Keratinocyte (primary cell): ENCODE measurements at regions not wholly inside any gene's neighbourhood (a gene's known extent, or its start where the extent isn't known, plus 50 kb on each side); places are given as distances from the start of the nearest gene placed in this dataset.

Experiments used
- EZH2 ChIP-seq: IDR thresholded peaks from one replicate; pipeline ENCODE4 v1.6.1; 2012; ENCODE audit warnings: inconsistent platforms, mild to moderate bottlenecking, low read length, moderate library complexity
- TF ChIP-seq, protein P1 (sequence below), 3 experiments: IDR thresholded peaks in 1 of 3; conservative IDR thresholded peaks in 1 of 3; optimal IDR thresholded peaks in 1 of 3; 2 replicates in 2 of 3; 3 replicates in 1 of 3; pipeline versions ENCODE3 to v1.5.1; 2011; ENCODE audit warnings: low read length in 3 of 3, mild to moderate bottlenecking in 3 of 3, moderate library complexity in 2 of 3, control low read depth in 1 of 3, inconsistent platforms in 1 of 3; ENCODE audit not compliant: insufficient read depth in 2 of 3; ENCODE audit errors: extremely low read depth in 1 of 3

DNA sequence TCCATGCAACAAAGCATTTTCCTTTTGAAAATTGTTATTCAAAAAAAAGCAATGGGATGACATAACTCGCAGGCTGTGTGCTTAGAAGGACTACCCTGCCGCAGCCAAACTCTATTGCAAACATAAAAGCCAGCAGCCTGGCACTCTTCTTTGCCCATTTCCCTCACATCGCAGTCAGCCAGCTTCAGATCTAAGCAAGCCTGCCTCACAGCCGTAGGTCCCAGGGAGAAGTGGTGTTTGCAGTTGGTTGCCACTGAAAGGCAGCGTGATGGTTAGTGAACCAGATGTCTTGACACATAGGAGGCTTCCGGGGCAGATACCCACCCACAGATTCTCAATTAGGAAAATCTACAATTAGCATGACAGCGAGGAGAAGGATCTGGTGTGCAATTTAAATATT lies 655.2 kb downstream of the RNF144A start:
- TF ChIP-seq, protein P1, sequence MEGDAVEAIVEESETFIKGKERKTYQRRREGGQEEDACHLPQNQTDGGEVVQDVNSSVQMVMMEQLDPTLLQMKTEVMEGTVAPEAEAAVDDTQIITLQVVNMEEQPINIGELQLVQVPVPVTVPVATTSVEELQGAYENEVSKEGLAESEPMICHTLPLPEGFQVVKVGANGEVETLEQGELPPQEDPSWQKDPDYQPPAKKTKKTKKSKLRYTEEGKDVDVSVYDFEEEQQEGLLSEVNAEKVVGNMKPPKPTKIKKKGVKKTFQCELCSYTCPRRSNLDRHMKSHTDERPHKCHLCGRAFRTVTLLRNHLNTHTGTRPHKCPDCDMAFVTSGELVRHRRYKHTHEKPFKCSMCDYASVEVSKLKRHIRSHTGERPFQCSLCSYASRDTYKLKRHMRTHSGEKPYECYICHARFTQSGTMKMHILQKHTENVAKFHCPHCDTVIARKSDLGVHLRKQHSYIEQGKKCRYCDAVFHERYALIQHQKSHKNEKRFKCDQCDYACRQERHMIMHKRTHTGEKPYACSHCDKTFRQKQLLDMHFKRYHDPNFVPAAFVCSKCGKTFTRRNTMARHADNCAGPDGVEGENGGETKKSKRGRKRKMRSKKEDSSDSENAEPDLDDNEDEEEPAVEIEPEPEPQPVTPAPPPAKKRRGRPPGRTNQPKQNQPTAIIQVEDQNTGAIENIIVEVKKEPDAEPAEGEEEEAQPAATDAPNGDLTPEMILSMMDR (optimal IDR thresholded peaks at IDR 0.05 in 1 of 3, IDR thresholded peaks at IDR 0.05 in 1 of 3, conservative IDR thresholded peaks at IDR 0.05 in 1 of 3; ENCODE audit: extremely low read depth in 1 of 3, insufficient read depth in 2 of 3, low read length in 3 of 3) = no peak
- no peak for TF ChIP-seq EZH2
